DND-41 (cell line): ENCODE measurements at regions not wholly inside any gene's neighbourhood (a gene's known extent, or its start where the extent isn't known, plus 50 kb on each side); places are given as distances from the start of the nearest gene placed in this dataset.

ENCODE experiments used
- EZH2 ChIP-seq: IDR thresholded peaks from 3 replicates; pipeline ENCODE4 v1.6.1; 2012; ENCODE audit warnings: borderline replicate concordance, low read depth, mild to moderate bottlenecking, moderate library complexity, low read length, inconsistent platforms; ENCODE audit not compliant: severe bottlenecking
- TF ChIP-seq, protein P1 (sequence below): IDR thresholded peaks from 2 replicates; pipeline ENCODE4 v1.5.1; 2012; ENCODE audit warnings: borderline replicate concordance, low read length, moderate library complexity, mild to moderate bottlenecking; ENCODE audit not compliant: poor library complexity, severe bottlenecking; ENCODE audit errors: extremely low read depth

DNA sequence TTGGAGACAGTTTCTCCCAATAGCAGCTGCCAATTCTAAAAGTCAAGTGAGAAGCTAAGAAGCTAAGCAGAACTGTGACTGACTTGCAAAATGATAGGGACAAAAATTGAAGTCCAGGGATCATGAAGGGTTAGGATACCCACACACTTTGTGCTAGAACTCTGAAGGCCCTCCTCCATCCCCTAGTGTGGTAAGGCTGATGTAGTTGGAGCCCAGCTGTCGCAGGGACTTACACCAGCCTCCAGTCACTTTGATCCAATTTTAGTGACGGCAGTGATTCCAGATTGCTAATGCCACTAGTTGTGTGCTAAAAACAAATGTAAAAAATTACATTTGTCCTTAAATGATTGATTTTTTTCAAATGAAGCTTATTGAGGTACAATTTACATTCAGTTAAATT, 742.7 kb upstream of the ZNF608 start:
- TF ChIP-seq, protein P1, sequence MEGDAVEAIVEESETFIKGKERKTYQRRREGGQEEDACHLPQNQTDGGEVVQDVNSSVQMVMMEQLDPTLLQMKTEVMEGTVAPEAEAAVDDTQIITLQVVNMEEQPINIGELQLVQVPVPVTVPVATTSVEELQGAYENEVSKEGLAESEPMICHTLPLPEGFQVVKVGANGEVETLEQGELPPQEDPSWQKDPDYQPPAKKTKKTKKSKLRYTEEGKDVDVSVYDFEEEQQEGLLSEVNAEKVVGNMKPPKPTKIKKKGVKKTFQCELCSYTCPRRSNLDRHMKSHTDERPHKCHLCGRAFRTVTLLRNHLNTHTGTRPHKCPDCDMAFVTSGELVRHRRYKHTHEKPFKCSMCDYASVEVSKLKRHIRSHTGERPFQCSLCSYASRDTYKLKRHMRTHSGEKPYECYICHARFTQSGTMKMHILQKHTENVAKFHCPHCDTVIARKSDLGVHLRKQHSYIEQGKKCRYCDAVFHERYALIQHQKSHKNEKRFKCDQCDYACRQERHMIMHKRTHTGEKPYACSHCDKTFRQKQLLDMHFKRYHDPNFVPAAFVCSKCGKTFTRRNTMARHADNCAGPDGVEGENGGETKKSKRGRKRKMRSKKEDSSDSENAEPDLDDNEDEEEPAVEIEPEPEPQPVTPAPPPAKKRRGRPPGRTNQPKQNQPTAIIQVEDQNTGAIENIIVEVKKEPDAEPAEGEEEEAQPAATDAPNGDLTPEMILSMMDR = no peak
- TF ChIP-seq EZH2 = no peak
